Umbilical cord (tissue), 1 donor: ENCODE measurements at regions not wholly inside any gene's neighbourhood (a gene's known extent, or its start where the extent isn't known, plus 50 kb on each side); places are given as distances from the start of the nearest gene placed in this dataset.
"Not testable (repeated sequence)": the region's sequence is repeated elsewhere in the genome, so short reads cannot be mapped to it uniquely, and the experiment has no call there.

Source experiments
- DNase-seq: peaks from one replicate; pipeline ENCODE4 v3.0.0-alpha.2; 2015; ENCODE audit warnings: low spot score

DNA sequence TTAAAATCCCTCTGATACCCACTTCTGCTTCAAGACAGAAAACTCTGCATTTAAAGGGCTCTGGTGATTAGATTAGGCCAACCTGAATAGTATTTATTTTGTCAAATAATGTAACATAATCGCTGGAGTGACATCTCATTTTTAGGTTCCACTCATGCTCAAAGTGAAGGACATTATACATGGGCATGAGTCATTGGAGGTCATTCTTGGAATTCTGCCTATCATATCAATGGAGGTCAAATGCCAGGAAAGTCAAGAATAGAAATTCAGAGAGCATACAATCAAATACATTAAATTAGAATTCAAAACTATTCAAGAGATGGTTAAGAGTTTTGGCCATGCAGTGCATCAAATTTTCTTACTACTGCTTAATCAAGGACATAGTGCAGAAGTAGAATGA is 50.8 kb upstream of the PRSS1 start:
- DNase-seq, result no peak

DNA sequence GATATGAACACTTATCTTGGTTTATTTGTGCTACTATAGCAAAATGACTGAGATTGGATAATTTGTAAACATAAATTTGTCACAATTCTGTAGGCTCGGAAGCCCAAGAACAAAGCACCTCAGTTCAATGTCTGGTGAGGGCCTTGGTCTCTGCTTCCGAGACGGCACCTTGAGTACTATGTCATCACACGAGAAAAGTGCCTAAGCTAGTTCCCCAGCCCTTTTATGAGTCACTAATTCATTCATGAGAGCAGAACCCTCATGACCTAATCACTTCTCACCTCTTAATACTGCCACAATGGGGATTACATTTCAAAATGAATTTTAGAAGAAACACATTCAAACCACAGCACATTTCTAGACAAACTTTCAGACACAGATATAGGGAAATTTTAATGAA is 52.0 kb upstream of the PRSS1 start:
- DNase-seq, result no peak

DNA sequence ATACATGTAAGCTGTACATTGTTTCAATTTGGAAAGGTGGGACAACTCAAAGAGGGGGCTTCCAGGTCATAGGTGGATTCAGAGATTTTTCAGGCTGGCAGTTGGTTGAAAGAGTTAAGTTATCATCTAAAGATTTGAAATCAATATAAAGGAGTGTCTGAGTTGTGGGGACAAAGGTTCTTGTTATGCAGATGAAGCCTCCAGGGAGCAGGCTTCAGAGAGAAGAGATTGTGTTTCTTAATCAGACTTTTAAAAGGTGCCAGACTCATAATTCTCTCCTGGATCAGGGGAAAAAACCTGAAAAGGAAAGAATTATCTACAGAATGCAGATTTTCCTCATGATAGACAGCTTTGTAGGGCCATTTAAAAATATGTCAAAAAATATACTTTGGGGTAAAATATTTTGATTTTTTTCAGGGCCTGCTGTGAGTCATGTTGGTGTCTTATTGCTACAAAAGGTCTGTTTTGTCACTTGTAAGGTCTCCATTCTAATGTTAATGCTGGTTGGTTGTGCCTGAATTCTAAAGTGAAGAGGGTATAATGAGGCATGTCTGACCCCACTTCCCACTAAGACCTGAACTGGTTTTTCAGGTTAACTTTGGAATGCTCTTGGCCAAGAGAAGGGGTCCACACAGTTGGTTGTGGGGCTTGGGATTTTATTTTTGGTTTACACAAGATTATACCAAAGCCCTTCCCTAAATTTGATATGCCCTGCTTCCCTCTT is 52.7 kb upstream of the PRSS1 start:
- DNase-seq, result no peak

DNA sequence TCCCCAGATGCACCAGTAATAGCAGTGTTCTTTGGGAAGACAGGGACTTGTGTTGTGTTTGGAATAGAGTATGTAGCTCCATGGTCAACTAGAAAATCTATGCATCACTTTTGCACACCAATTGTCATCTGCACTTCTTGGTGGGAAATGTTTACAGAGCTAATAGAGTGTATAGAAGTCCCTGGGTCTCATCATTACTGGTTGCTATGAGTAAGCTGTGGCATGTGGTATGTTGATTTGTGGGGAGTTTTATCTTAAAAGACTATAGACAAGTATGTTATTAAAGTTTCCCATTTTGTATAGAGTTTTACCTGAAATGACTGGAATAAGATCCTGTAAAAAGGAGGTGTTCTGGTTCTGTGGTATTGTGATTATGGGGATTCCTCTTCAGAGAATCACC is 55.4 kb upstream of the PRSS1 start:
- no peak for DNase-seq

DNA sequence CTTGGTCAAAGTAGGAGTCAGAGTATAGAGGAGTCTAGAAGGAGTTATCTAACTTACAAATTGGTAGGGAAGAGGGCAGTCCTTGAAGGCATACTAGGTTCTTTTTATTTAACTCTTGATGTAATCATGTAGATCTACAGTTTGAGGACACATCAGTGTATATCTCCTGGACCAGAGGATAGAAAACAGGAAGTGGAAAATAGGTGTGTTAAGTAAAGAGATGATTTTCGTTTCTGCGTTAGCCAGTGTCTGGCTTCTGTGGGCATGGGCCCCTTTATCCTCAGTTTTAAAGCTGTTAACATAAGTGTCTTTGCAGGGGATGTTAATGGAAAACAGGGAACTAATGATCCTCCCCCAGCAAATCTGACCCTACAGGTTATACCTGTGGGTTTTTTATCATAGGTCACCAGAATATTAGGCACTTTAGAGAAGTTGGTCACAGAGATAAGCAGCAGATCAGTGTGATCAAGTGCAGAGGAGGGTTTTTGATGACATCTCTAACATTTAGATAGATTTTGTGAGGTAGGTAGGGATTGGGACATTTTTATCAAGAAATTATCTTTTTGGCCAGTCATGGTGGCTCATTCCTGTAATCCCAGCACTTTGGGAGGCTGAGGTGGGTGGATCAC is 58.6 kb upstream of the PRSS1 start:
- no peak for DNase-seq

DNA sequence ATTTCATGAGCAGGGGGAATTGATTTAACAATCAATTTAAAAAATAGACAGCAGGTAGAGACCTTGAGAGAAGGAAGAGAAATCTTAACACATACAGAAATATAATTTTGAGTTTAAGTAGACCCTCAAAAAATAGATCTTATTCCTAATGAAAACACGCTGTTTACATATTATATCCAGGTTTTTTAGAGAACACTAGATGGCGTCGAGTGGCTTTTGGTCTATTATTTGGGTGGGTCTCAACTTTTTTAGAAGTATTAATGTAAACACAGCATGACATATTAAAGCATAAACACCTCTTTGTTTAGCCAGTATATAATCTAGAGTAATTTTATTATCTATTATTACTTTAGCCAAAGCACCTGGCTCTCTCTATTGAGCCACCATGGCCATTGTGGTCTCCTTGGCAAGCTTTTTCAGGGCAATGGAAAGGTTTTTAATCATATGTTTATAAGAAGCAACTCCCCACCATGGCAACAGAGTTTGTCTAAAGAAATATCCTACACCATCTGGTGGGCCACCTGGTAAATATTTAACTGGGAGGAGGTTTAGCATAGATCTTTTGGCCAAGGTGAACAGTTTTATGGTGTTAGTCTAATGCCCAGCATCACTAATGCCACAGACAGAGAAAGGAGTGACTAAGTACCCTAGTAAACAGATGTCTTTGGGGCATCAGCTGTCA is 59.7 kb upstream of the PRSS1 start:
- DNase-seq, result no peak

DNA sequence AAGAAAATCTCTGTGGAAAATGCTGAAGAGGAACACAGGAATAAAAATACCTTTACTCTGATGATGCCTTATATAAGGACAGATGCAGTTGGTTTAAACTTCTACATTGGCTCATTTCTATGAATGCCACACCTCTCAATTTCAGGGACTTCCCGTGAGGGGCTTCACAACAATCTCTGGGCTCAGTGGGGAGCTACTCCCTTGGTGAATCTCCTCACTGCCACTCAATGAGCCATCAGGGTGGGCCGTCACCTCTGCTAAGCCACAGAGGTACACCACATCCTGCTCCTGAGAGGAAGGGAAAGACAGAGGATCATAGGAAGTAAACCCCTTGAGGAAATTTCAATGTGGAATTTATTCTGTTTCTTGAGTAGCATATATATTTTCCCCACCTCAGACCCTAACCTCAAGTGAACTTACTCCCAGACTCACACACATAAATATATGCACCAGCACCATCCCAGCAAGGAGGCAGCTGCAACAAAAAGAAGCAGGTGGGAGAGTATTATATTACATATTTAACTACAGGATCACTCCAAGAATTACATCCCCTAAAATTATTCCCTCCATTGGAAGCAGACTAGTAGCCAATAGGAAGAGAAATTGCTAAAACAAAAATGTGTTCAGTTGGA is 63.3 kb upstream of the PRSS1 start:
- no peak for DNase-seq

DNA sequence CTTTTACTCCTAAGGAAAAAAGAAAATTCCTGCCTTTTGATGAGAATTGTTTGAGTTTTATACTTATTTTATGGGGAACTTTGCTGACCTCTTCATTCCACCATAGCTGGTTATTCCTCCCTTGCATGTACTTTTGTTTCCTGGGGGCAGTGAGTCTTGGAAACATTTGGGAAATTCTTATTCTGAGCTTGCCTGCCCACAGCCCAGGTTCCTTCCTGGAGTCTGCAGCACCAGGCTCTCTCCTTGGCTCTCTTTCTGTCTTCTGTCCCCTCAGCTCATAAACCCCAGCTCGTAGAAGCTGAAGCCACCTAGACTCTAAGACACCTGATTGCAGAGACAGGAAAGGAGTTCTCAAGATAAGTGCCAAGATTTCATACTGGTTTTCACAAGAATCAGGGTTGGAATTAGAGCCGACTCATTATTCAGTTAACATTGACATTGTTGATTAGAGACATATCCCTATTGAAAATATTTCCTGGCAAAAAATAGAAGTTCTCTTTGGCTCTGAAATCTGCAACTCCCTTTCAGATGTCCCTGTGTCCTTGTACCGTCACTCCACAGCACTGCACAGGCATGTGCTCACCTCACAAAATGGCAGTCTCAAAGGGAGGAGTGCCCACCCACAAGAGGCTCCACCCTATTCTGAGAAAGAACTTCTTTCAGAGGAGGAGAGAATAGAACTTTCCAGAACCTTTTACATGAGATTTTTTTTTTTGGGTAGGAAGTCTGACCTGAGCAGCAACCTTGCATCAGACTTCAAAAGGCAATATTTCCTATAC is 67.8 kb upstream of the PRSS1 start:
- no peak for DNase-seq

DNA sequence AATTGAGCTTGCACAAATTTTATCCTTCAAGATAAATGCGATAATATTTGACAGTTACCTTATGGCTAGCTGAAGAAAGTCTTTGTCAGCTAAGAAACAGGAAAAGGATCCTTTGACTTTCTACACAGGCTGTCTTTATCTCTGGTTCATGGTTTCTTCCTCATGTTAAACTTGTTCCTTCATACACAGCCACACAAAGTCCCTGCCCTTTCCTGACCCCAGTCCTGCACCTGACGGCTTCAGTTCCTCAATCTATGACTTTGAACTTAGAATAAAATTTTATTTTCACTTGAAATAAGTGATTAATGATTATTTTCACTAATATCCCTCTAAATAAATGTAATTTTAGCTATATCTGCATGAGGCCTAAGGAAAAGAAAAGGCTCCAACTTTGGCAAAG is 77.8 kb upstream of the PRSS1 start:
- no peak for DNase-seq

DNA sequence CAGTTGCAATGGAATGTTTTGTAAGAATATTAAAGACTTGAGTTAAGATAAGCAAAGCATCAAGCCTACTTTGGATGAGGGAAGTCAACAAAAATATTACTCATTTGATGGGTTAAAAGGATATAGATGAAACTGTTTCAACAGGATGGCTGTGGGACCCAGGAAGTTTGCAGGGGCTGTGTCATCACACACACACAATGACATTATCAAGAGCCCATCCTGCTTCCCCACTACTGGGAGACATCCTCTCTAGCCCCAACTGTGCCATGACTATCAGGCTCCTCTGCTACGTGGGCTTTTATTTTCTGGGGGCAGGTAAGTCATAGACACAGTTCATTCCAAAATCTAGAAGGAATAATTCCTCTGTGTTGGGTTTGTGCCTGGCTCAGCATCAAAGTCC is 78.8 kb upstream of the PRSS1 start:
- no peak for DNase-seq

DNA sequence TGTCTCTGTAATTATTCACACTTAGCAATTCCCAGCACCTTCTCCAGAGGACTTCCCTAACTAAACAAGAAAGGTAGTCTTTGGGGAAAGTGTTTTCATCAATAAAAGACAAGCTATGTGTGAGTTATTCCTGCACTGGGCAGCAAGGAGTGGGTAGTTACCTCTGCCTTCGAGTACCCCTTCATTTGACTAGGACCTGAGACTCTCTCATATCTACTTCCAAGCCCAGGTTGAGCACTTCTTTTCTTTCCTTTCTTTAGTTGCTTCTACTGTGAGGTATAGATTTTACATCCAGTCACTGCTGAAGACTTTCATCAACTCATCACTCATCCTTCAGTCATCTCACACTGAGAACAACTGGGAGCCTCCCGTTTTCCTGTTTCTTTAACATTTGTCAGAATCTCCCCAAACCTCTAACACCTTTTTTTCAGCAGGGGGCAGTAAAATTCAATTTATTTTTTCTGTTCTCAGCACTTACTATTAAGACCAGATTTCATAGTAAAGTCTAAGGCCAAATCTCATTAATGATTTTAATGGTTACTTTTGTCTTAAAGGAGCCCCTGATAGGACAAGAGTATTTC is 80.1 kb upstream of the PRSS1 start:
- no peak for DNase-seq

DNA sequence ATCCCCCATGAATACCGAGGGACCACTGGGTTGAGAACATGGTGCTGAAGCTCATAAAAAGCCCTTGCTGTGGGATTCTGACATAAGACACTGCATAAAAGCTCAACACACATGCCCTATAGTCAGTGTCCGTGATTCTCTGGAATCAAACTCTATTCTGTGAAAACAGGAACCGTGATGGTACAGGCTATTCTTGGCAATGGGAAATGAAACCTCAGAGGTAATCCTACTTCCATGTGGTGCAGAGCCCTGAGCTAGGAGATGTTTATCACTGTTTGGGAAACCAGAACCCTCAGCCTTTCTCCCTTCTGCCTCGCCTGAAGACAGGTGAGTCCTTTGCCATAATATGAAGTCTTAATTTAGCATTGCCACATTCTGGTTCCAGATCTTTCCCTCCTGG is 80.8 kb upstream of the PRSS1 start:
- peak; percentile 4 for DNase-seq

DNA sequence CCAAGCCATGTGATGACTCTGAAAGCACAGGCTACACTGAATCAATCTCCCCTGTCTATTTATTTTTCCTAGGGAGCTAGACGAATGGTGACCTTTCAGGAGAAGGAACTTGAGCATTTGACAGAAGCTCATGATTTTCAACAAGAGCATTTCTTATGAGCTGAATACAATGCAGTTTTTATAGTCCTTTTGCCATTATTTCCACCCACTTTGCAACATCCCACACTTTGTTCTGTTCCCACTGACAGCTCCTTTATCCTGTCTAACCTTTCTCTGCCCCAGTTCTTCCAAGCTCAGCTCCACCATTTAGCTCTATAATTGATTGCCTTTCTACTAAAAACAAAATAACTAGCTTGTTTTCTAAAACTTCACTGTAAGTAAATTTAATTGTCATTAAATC is 91.9 kb upstream of the PRSS1 start:
- DNase-seq, result no peak

DNA sequence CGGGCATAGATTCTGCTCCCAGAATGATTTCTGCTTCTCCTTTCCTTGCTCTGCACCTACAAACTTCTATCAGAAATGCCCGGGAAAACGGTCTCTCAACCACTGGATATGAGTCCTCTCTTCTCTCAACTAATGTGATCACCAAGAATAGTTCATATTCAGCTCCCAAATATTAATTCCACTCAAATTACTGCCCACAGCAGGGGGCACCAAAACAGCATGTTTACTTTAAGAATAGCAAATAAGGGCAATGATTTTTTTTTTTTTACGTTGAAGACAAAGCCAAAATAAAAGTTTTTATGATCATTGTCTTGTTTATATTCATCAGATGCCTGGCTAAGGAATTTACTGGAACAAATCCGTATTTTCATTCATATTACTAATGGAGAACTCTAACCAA is 94.9 kb upstream of the PRSS1 start:
- DNase-seq, result no peak

DNA sequence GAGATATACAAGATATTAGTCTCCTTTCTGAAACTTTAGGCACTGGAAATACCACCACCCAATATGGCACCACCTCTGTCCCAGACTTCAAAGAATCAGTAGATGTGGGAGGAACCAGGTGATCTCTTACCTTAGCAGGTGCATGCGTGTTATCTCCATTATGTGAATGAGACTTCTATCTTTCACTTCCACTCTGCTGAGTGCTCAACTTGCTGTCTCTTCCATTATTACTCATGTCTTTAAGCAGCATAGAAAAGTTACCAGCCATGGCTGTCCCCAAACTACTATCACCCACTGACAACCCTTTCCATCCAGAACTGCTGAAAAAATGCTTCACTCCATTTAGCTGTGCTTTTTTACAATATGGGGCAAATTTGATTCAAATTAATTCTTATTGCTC is 101.5 kb upstream of the PRSS1 start:
- DNase-seq, result no peak

DNA sequence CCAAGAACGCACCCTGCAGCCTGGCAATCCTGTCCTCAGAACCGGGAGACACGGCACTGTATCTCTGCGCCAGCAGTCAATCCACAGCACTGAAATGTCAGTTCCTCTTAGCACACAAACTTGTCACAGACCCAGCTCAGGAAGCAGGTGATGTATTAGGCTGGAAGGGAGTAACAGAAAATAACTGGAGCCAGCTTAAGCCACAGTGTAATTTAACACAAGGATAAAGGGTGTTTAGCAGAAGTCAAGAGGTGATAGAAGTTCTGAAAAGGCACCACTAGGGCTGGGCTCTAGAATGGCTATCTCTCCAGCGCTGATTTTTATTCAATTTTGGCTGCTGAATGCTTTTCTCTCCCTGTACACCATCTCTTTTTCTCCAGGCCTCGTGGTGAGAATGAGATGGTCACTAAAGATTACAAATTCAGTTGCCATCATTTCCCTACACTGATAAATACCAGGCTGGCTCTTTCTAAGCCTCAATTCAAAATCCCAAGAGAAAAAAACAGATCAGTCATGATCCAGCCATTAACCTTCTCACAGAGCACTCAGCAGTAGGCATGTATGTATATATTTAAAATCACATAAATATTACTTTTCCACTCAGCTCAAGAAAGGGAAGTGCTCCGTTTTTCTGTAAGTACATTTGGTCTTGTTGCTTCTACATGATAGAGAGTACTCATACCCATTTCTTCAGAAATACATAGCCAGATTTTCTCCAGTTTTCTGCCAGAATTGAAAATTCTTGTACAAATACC is 102.7 kb upstream of the PRSS1 start:
- DNase-seq, result no peak

DNA sequence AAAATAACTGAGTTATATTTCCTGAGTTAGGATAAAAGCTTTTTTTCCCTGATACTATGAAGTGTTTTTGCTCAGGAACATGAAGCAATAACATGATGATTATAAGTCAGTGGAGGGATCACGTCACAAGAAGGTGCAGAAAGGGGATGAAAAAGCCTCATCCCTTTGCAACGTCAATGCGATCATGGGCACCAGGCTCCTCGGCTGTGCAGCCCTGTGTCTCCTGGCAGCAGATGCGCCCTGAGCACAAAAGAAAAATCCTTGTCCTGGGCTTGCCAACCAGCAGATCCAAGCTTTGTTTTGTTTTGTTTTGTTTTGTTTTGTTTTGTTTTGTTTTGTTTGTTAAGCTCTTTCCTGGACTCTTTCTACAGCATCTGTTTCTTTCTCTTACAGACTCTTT is 103.5 kb upstream of the PRSS1 start:
- DNase-seq, result no peak

DNA sequence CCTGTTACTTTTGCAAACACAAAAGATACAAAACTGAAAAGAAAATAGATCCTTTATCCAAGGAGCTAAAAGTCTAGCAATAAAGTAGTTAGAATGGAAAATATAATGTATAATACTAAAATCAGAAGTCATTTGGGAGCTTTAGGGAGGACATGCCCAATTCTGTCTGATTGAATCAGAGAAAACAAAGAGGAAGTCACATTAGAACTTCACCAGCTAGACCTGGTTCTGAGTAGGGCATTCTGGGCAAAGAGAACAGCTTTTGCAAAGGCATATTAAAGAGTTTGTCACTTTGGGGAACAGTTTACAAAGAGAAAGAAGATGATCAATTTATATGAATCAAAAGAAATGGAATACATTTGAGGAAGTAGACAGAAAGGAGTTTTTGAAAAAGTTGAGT is 107.0 kb upstream of the PRSS1 start:
- DNase-seq, result no peak

DNA sequence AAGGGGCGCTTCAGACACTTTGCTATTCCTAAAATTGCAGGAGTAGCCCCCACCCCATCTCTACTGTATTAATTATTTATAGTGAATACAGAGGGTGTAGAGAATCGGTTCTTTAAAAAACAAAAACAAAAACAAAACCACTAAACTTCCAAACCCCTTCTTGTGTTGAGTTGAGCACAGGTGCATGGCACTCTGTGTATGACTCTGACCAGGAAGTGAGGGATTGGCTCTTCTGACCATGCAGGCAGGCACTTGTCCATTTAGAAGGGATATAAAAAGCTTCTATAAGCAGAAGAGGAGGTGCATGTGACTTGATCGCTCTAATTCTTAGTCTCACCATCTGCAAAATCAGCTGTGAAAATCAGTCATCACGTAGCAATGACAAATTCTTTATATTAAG is 108.0 kb upstream of the PRSS1 start:
- not testable (repeated sequence) for DNase-seq

DNA sequence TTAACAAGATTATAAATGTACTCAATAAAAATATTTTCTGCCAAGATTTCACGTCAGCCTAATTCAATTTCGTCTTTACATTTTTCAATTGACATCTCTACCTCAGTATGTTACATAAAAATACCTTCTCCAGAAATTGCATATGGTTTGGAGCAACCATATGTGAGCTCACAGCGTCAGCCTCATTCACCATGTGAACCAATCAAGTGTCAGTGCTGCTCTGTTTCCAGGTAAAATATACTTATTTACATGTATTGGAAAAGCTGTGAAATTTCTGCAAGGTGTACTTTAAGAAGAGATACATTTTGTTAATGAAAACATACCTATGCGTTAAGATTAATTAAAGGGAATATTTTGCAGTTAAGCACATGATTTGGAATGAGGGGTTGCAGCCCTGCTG is 110.7 kb upstream of the PRSS1 start:
- no peak for DNase-seq

DNA sequence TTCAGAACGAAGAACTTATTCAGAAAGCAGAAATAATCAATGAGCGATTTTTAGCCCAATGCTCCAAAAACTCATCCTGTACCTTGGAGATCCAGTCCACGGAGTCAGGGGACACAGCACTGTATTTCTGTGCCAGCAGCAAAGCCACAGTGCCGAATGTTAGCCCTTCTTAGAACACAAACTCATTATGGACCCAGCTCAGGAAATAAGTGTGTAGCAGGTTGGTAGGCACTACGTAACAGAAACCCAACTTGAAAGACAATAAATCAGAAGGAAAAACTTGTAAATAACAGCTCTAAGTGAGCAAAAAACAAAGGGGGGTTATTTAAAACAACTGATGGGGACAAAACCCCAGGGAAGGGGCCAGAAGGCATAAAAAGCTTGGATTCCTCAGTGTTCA is 112.0 kb upstream of the PRSS1 start:
- no peak for DNase-seq
